ENCODE measurements at regions not wholly inside any gene's neighbourhood (a gene's known extent, or its start where the extent isn't known, plus 50 kb on each side); places are given as distances from the start of the nearest gene placed in this dataset.

DNA sequence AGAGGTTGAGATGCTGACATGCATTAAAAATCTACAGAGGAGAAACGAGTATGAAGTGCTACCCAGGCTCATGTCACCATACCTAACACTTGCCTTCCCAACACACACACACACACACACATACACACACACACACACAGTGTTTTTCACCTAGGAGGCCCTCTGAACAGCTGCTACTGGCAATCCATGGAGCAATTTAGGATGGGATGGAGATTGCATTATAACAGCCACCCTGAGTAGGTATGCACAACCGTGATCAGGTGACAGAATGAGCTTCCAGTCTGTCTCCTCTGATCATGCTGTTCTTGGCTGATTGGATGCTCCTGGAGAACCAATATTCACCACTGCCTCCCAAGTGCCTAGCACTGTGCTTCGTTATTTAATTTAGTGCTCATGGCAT lies 528.5 kb upstream of the CDH5 start:
- no peak for TF ChIP-seq ARNT (IDR thresholded peaks at IDR 0.05)
- TF ChIP-seq, protein P1, sequence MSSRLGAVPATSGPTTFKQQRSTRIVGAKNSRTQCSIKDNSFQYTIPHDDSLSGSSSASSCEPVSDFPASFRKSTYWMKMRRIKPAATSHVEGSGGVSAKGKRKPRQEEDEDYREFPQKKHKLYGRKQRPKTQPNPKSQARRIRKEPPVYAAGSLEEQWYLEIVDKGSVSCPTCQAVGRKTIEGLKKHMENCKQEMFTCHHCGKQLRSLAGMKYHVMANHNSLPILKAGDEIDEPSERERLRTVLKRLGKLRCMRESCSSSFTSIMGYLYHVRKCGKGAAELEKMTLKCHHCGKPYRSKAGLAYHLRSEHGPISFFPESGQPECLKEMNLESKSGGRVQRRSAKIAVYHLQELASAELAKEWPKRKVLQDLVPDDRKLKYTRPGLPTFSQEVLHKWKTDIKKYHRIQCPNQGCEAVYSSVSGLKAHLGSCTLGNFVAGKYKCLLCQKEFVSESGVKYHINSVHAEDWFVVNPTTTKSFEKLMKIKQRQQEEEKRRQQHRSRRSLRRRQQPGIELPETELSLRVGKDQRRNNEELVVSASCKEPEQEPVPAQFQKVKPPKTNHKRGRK (CRISPR knock-in tag; IDR thresholded peaks at IDR 0.05), result no peak
- TF ChIP-seq ZNF354B (CRISPR knock-in tag; IDR thresholded peaks at IDR 0.05), result no peak
- TF ChIP-seq TCF7 (IDR thresholded peaks at IDR 0.05; ENCODE audit: low read depth), result no peak
- TF ChIP-seq POLR2A (IDR thresholded peaks at IDR 0.05; ENCODE audit: insufficient read depth in 1 of 2, low read depth in 2 of 2, low read length in 2 of 2), result no peak
- TF ChIP-seq, protein P2, sequence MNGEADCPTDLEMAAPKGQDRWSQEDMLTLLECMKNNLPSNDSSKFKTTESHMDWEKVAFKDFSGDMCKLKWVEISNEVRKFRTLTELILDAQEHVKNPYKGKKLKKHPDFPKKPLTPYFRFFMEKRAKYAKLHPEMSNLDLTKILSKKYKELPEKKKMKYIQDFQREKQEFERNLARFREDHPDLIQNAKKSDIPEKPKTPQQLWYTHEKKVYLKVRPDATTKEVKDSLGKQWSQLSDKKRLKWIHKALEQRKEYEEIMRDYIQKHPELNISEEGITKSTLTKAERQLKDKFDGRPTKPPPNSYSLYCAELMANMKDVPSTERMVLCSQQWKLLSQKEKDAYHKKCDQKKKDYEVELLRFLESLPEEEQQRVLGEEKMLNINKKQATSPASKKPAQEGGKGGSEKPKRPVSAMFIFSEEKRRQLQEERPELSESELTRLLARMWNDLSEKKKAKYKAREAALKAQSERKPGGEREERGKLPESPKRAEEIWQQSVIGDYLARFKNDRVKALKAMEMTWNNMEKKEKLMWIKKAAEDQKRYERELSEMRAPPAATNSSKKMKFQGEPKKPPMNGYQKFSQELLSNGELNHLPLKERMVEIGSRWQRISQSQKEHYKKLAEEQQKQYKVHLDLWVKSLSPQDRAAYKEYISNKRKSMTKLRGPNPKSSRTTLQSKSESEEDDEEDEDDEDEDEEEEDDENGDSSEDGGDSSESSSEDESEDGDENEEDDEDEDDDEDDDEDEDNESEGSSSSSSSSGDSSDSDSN (CRISPR knock-in tag; IDR thresholded peaks at IDR 0.05), result no peak
- TF ChIP-seq GABPA (IDR thresholded peaks at IDR 0.05; ENCODE audit: low read depth, low read length), result no peak
- TF ChIP-seq GABPA (CRISPR knock-in tag; IDR thresholded peaks at IDR 0.05; ENCODE audit: low read depth), result no peak
- TF ChIP-seq, protein P3, sequence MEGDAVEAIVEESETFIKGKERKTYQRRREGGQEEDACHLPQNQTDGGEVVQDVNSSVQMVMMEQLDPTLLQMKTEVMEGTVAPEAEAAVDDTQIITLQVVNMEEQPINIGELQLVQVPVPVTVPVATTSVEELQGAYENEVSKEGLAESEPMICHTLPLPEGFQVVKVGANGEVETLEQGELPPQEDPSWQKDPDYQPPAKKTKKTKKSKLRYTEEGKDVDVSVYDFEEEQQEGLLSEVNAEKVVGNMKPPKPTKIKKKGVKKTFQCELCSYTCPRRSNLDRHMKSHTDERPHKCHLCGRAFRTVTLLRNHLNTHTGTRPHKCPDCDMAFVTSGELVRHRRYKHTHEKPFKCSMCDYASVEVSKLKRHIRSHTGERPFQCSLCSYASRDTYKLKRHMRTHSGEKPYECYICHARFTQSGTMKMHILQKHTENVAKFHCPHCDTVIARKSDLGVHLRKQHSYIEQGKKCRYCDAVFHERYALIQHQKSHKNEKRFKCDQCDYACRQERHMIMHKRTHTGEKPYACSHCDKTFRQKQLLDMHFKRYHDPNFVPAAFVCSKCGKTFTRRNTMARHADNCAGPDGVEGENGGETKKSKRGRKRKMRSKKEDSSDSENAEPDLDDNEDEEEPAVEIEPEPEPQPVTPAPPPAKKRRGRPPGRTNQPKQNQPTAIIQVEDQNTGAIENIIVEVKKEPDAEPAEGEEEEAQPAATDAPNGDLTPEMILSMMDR (CRISPR knock-in tag; IDR thresholded peaks at IDR 0.05), result no peak
- TF ChIP-seq, protein P4, sequence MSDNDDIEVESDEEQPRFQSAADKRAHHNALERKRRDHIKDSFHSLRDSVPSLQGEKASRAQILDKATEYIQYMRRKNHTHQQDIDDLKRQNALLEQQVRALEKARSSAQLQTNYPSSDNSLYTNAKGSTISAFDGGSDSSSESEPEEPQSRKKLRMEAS (IDR thresholded peaks at IDR 0.05), result no peak
- TF ChIP-seq, protein P5, sequence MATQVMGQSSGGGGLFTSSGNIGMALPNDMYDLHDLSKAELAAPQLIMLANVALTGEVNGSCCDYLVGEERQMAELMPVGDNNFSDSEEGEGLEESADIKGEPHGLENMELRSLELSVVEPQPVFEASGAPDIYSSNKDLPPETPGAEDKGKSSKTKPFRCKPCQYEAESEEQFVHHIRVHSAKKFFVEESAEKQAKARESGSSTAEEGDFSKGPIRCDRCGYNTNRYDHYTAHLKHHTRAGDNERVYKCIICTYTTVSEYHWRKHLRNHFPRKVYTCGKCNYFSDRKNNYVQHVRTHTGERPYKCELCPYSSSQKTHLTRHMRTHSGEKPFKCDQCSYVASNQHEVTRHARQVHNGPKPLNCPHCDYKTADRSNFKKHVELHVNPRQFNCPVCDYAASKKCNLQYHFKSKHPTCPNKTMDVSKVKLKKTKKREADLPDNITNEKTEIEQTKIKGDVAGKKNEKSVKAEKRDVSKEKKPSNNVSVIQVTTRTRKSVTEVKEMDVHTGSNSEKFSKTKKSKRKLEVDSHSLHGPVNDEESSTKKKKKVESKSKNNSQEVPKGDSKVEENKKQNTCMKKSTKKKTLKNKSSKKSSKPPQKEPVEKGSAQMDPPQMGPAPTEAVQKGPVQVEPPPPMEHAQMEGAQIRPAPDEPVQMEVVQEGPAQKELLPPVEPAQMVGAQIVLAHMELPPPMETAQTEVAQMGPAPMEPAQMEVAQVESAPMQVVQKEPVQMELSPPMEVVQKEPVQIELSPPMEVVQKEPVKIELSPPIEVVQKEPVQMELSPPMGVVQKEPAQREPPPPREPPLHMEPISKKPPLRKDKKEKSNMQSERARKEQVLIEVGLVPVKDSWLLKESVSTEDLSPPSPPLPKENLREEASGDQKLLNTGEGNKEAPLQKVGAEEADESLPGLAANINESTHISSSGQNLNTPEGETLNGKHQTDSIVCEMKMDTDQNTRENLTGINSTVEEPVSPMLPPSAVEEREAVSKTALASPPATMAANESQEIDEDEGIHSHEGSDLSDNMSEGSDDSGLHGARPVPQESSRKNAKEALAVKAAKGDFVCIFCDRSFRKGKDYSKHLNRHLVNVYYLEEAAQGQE (IDR thresholded peaks at IDR 0.05; ENCODE audit: borderline replicate concordance in 1 of 2, low read depth in 1 of 2, low read length in 2 of 2), result no peak
- no peak for TF ChIP-seq KDM5A (IDR thresholded peaks at IDR 0.05; ENCODE audit: borderline replicate concordance, low read length)
